Keratinocyte (primary cell): ENCODE measurements at regions not wholly inside any gene's neighbourhood (a gene's known extent, or its start where the extent isn't known, plus 50 kb on each side); places are given as distances from the start of the nearest gene placed in this dataset.

Source experiments
- EZH2 ChIP-seq: IDR thresholded peaks from one replicate; pipeline ENCODE4 v1.6.1; 2012; ENCODE audit warnings: inconsistent platforms, mild to moderate bottlenecking, low read length, moderate library complexity
- TF ChIP-seq, protein P1 (sequence below), 3 experiments: IDR thresholded peaks in 1 of 3; conservative IDR thresholded peaks in 1 of 3; optimal IDR thresholded peaks in 1 of 3; 2 replicates in 2 of 3; 3 replicates in 1 of 3; pipeline versions ENCODE3 to v1.5.1; 2011; ENCODE audit warnings: low read length in 3 of 3, mild to moderate bottlenecking in 3 of 3, moderate library complexity in 2 of 3, control low read depth in 1 of 3, inconsistent platforms in 1 of 3; ENCODE audit not compliant: insufficient read depth in 2 of 3; ENCODE audit errors: extremely low read depth in 1 of 3

DNA sequence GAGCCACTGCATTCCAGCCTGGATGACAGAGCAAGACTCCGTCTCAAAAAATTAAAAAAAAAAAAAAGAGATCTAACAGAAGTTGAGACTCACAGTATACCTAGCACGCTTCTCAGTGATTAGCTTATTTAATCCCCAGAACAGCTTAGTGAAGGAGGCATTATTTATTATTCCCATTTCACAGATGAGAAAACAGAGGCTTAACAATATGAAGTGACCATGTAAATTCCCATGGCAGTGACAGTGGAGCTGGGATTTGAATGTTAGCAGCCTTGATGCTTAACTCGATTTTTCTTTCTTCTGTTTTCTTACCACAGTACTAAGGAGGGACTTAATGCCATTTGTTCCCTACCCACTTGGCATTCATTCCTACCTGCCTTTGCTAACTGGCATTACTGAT is 89.9 kb upstream of the ZNF217 start:
- TF ChIP-seq, protein P1, sequence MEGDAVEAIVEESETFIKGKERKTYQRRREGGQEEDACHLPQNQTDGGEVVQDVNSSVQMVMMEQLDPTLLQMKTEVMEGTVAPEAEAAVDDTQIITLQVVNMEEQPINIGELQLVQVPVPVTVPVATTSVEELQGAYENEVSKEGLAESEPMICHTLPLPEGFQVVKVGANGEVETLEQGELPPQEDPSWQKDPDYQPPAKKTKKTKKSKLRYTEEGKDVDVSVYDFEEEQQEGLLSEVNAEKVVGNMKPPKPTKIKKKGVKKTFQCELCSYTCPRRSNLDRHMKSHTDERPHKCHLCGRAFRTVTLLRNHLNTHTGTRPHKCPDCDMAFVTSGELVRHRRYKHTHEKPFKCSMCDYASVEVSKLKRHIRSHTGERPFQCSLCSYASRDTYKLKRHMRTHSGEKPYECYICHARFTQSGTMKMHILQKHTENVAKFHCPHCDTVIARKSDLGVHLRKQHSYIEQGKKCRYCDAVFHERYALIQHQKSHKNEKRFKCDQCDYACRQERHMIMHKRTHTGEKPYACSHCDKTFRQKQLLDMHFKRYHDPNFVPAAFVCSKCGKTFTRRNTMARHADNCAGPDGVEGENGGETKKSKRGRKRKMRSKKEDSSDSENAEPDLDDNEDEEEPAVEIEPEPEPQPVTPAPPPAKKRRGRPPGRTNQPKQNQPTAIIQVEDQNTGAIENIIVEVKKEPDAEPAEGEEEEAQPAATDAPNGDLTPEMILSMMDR (optimal IDR thresholded peaks at IDR 0.05 in 1 of 3, IDR thresholded peaks at IDR 0.05 in 1 of 3, conservative IDR thresholded peaks at IDR 0.05 in 1 of 3; ENCODE audit: extremely low read depth in 1 of 3, insufficient read depth in 2 of 3, low read length in 3 of 3): no peak
- TF ChIP-seq EZH2: no peak
